ENCODE measurements at regions not wholly inside any gene's neighbourhood (a gene's known extent, or its start where the extent isn't known, plus 50 kb on each side); places are given as distances from the start of the nearest gene placed in this dataset.
A peak's percentile ranks its signal among the peaks of the same experiment; 100 is the strongest.
"Not testable (repeated sequence)": the region's sequence is repeated elsewhere in the genome, so short reads cannot be mapped to it uniquely, and the experiment has no call there.

DNA sequence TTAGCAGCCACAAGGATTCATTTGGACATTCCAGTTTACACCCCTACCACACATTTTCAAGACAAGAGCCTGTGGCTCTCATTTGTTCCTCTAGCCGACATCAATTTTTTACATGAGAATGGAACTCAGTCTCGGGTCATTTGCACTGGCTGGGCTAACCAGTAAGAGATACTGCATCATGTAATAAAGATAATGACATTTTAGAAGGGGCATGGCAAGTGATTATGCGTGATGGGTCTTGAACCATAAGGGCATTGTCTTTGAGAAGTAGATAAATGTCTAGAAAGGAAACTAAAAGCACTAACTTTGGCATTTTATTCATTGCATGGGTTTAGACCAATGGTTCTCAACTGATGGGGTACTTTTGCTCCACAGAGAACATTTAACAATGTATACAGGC, 146.0 kb upstream of the GRM7 start:
- no peak for DNase-seq (ENCODE audit: low read depth in 2 of 3, low spot score in 2 of 3)

DNA sequence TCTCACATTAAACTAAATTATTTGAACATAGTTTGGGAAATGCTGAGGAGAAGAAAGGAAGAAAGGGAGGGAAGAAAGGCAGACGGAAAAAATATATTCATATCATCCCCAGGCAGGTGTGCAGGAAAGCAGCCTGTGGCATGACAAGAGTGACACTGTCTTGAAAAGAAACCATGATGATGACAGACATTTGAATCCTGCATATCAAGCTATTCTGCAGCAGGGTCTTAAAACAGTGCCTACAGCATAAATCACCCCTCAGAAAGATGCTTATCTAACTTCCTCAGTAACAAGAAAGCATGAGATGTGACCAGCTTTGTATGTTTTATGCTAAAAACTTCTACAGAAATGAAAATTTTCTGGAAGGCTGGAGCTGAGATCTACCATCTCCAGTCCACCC, 144.5 kb upstream of the GRM7 start:
- DNase-seq (ENCODE audit: low read depth in 2 of 3, low spot score in 2 of 3), result peak in 2 of 3 donors; percentile 1 to 35

DNA sequence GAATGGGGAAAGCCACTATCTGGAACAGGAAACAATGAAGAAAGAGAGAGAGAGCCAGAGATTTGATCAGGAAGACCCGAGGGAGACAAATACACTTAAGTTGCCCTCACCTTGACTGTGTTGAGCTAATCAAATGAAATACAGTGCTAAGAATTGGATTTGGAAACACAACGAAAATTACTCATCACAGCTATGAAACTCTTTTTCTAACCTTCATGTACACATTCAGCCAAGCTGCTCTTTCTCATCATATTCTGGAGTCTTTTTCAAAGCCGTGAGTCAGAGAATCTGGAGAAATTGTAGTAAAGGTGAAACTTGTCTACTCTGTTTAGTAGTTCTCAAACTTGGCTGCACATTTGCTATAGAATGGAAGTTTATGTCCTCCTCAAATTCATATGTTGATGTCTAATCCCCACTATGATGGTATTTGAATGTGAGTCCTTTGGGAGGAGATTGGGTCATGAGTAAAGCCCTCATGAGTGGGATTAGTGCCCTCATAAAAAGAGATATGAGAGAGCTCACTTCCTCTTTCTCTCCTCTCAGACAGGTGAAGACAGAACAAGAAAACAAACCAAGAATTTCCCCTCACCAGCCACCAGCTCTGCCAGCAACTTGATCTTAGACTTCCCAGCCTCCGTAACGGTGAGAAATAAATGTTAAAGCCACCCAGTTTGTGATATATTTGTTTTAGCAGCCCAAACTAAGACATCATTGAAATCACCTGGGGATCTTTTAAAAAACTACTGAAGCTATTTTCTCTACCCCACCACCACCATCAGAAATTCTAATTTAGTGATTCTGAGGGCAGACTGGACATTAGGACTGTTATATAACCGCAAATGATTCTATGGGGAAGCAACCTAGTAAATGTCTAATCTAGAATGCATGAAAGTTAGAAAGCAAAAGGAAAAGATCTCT, 143.6 kb upstream of the GRM7 start:
- DNase-seq (ENCODE audit: low read depth in 2 of 3, low spot score in 2 of 3), result peak in 1 of 3 donors; percentile 11

DNA sequence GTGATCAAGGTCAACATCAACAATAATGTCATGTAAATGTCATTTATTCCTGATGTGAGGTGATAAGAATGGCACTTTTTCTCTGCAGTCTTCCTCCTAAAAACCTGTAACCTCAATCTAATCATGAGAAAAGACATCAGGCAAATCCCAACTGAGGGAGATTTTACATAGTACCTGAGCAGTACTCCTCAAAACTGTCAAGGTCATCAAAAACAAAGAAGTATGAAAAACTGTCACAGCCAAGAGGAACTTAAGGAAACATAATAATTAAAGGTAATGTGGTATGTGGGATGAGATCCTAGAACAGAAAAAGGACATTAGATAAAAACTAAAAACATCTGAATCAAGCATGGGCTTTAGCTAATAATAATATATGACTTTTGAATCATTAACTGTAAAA, 140.9 kb upstream of the GRM7 start:
- no peak for DNase-seq (ENCODE audit: low read depth in 2 of 3, low spot score in 2 of 3)

DNA sequence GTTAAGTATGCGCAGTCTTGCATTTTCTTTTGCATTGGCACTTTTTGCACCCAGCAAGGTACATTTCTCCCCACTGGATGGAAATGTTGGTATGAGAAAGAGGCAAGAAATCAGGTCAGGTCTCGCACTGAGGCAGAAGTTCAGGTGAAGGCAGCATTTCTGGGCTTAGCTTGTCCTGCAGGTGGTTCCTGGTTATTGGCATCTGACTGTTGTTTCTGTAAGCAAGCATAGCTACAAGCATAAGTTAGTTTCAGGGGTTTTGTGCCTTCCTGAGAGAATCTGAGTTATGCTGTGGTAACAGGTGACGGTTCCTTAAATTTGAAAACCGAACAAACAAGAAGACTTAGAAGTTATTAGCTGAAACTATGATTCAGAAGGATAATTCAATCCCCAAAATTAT, 139.4 kb upstream of the GRM7 start:
- DNase-seq (ENCODE audit: low read depth in 2 of 3, low spot score in 2 of 3), result no peak

DNA sequence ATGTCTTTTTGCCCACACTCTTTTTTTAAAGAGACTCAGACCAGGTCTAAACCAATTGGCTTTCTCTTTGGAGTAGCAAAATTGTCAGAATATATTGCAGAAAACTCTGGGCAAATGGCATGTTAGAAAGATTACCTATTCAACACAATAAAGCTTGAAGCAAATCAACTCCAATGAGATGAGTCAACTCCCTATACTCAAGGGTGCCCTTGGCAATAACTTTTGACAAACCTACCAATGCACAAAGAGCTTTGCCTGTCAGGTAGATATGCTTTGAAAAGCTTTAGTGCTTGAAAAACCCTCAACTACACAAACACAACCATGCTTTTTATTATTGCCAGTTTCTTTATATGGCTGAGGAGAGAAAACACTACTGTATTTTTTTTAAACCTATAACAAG, 137.7 kb upstream of the GRM7 start:
- no peak for DNase-seq (ENCODE audit: low read depth in 2 of 3, low spot score in 2 of 3)

DNA sequence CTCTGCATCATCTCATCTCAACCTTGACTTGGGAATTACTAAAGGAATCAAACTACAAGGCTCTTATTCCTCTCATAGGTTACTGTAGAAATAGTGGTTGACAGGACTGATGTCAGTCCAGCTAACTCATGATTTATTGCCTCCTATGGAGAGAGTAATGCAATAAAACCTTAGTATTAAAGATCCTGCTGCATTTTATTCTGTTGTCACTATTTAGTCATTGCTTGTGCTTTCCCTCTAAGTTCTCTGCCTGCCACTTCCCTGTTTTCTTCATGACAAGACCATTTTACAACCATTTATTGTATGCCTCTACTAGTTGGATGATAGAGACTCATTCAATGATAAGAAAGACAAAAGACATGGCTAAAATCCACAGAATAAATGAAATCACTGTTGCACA, 134.1 kb upstream of the GRM7 start:
- no peak for DNase-seq (ENCODE audit: low read depth in 2 of 3, low spot score in 2 of 3)

DNA sequence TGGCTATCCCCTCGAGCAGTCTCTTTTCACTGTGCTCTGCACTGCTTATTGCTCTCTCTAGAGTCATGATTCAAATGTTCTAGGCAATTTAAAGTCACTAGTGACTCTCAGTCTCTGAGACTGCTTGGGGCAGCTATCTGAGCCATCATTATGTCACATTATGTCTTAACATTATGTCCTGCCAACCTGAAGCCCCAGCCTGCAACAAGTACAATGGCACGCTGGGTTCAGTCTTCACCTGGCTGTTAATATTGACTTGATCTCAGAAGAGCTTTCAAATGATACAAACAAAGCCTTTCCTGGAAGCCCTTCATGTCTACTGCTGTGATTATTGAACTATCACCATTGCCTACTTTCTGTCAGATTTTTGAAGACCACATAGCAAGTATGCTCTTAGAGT, 128.1 kb upstream of the GRM7 start:
- no peak for DNase-seq (ENCODE audit: low read depth in 2 of 3, low spot score in 2 of 3)

DNA sequence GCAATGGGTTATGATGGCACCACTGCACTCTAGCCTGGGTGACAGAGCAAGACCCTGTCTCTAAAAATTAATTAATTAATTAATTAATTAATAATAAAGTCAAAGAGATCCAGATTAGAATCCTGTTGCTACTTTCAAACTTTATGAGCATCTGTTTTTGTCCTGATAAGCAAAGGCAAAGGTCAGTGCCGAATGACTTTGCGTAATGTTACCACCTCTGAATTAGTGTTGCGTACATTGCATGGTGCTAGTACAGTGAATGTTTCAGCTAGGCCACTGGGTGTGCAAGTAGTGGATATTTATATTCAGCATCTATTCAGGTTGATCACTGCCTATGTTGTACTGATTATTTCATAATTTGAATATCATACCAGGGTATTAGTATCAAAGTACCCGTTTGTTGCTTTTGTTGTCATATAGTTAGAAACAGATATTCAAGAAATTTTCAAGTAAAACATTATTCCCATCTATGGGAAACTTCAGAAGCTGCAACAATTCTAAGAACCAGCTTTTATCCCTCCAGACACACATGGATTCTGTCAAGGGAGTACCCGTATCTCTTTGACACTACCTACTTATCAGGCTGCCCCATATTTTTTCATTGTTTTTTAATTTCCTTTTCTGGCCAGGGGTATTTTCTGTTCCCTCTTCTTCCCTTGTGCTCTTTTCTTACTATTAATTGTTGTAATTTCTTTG, 127.1 kb upstream of the GRM7 start:
- DNase-seq (ENCODE audit: low read depth in 2 of 3, low spot score in 2 of 3), result no peak

DNA sequence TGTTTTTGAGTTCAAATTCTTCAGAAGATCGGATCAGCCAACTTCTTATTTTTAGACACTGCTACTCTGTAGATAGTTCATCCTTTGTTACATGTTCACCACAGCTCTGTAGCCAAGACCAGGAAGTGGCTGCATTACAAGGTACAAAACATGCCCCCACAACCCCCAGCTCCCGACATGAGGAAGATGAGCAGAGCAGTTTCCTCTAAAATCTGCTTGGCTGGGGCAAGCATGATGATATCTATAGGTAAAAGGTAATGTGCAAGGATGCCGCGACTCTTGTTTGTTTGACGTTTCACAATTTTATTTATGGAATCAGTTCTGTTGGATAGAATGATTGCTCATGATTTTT, 126.5 kb upstream of the GRM7 start:
- DNase-seq (ENCODE audit: low read depth in 2 of 3, low spot score in 2 of 3), result no peak

DNA sequence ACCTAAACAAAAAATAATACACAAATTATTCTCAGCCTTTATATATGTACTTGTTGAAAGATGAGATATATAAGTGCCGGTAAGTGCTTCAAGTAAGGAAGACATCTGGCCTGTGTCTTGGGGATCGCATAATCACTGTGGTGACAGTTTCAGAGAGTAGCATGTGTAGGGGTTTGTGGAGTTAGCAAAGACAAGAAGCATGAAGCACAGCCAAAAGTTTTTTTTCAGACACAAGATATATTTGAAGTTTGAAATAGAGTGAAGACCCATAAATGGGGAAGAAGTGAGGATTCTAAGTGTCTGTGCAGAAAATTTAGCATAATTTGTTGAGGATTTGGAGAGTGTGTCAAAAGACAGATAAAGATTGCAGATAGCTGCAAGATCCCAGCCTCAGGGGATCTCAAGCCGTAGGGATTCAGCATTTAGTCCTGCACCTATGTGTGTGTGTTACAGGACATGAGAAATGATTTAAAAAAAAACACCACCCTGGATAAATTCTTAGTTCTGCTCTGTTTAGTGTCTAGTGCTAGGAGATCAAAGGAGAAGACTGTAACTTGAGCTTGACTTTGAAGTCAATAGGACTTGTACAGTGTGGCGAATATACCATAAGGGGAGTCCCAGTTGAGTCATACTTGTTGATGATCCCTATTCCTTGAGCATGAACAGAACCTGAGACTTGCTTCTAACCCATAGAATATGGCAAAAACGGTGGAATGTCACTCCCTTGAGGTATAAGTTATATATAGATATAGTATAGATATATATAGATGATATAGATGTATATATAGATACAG, 123.9 kb upstream of the GRM7 start:
- DNase-seq (ENCODE audit: low read depth in 2 of 3, low spot score in 2 of 3), result no peak

DNA sequence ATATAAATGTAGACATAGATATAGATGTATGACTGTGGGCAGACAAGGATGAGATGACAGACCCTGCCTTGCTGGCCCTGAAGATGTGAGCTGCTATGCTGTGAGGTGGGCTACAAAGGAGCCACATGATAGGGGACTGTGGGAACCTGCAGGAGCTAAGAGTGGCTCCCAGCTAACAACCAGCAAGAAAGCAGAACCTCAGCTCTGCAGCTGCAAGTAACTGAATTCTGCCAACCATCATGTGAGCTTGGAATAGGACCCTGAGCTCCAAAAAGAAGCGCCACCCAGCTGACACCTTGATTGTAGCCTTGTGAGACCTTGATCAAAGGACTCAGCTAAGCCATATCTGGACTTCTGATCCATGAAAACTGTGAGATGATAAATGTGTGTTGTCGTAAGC, 123.3 kb upstream of the GRM7 start:
- no peak for DNase-seq (ENCODE audit: low read depth in 2 of 3, low spot score in 2 of 3)

DNA sequence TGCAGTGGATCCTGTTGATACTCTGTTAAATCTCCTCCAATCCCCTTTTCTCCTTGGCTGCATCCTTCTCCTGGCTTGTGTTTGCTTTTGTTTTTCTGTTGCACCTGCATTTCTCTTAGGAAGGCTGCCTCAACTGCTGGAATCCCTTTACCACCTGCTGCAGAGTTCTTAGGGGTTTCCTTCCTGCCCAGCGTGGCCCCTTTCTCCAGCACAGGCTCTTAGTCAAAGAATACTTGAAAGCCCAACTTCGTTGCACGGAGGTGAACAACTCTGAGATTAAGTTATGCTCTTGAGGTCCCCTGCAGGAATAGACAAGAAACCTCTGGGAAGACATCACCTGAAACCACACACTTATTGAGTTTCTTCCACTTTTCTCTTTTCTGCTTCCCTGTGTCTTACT, 121.6 kb upstream of the GRM7 start:
- no peak for DNase-seq (ENCODE audit: low read depth in 2 of 3, low spot score in 2 of 3)

DNA sequence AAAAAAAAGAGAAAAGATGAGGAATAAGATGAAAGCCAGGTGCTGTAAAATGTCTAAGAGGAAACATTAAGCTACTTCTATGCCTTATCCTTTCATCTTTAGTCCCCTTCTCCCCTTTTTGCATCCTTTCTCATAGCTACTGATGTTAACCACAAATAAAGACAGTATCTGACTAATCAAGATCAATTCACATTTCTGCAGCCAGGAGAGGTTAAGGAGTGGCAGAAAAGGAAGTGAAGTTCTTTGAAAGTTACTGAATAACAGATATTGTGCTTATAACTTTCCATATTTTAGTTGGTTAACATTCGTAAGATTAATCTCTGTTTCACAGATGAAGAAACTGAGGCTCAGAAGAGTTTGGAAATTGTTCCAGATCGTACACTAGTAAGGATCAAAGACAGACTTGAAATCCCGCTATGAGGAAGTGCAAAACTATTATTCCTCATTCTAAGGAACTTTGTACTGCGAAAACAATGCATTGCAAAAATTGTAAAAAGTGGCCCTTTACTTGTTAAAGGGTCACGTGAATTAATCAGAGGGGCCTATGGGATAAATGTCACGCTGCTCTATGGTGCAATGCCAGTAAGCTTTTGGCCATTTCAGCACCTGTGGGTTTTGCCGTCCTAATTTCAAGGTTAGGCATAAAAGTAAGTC, 117.7 kb upstream of the GRM7 start:
- DNase-seq (ENCODE audit: low read depth in 2 of 3, low spot score in 2 of 3), result no peak

DNA sequence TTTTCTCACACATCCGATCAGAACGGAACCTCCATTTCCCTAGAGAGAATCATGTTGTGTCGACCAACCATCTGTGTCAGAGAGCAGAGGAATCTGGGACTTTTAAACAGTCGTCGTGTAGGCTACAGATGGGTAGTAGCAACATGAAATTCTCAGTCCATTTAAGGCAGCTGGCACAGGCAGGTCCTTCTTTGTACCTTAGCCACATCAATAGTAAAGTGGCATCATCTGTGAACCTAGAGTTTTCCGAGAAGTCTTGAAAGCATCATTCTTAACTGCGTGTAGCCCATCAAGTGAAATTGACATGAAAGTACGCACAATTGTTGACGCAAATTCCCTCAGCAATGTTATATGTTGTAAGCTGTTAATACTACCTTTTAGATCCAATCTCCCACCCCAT, 114.5 kb upstream of the GRM7 start:
- DNase-seq (ENCODE audit: low read depth in 2 of 3, low spot score in 2 of 3), result no peak

DNA sequence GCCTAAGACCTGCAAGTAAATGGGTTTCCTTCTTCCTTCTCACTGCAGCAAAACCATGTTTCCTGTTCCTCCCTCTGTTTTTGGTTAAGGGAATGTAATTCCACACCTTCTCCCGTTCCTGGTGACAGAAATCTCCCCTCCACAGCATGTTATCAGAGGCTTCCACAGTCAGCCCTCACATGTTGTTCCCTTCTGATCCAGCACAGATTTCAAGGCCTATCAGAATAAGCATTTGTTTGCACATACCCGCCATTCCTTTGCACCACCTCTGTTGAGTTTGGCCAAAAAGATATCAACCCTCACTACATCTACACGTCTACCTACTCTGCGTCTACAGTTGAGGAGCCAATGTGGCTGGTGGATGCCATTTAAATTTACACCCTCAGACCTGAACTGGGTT, 113.9 kb upstream of the GRM7 start:
- DNase-seq (ENCODE audit: low read depth in 2 of 3, low spot score in 2 of 3), result no peak

DNA sequence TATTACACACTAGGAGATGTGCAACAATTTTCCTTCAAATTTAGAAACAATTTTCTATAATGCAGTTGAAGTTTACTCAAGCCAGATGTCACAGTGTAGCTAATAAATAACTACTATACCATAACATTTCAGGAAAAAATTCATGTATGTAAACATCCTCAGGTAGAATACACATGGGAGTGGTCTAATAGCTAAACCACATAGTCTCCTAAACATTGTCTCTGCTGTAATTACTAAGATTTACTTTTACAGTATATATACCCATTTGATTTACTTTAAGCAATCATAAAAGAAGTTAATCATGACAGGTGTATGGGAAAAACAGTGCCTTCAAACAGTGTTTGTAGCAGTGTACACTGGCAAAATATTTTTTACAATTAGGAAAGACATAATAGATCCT, 110.1 kb upstream of the GRM7 start:
- no peak for DNase-seq (ENCODE audit: low read depth in 2 of 3, low spot score in 2 of 3)

DNA sequence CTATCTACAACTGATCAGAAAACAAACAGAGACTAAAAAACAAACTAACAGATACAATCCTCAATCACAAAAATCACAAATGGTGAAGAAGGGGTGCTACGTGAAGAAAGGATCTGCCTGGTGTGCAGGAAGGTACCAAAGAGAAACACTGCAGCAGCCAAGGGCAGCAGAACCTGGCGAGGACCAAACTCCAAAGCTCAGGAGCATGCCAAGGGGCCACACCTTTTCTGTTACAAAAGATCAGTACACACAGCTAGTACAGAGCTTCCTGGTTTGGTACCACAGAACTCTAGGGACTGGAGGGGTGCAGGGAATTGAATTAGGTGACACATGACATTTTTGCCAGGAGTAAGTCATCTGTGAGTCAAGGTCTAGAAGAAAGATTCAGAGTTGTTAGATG, 107.4 kb upstream of the GRM7 start:
- no peak for DNase-seq (ENCODE audit: low read depth in 2 of 3, low spot score in 2 of 3)

DNA sequence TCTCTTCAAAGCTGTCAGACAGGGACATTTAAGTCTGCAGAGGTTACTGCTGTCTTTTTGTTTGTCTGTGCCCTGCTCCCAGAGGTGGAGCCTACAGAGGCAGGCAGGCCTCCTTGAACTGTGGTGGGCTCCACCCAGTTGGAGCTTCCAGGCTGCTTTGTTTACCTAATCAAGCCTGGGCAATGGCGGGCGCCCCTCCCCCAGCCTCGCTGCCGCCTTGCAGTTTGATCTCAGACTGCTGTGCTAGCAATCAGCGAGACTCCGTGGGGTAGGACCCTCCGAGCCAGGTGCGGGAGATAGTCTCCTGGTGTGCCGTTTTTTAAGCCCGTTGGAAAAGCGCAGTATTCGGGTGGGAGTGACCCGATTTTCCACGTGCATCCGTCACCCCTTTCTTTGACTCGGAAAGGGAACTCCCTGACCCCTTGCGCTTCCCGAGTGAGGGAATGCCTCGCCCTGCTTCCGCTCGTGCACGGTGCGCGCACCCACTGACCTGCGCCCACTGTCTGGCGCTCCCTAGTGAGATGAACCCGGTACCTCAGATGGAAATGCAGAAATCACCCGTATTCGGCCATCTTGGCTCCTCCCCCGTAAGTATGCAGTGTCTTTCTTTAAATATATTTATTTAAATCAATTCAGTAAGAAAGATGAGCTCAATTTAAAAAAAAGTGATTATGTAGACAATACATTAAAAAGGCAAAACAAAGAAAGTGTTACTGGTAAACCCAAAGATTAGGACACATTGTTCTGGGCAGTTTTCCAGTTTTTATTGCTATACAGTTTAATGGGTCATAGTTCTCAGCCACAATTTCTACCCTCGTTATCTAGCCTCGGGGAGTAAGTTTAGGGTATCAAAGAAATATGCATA, 91.2 kb upstream of the GRM7 start:
- not testable (repeated sequence) for DNase-seq (ENCODE audit: low read depth in 2 of 3, low spot score in 2 of 3)

DNA sequence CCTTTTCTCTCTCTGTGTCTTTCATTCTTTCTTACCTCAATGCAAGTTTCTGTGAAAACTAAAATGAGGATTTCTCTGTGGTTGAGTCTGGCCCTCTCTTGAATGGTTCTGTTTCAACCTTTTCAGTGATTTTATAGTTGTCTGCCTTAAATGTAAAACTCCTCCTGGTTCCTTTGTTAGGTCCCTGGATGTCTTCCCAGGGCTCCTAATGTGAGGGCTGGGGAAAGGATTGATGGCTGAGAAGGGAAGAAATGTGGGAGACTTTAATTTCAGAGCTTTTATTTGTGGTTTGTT, 90.6 kb upstream of the GRM7 start:
- DNase-seq (ENCODE audit: low read depth in 2 of 3, low spot score in 2 of 3), result no peak
